ENCODE measurements at regions not wholly inside any gene's neighbourhood (a gene's known extent, or its start where the extent isn't known, plus 50 kb on each side); places are given as distances from the start of the nearest gene placed in this dataset.
"Not testable (repeated sequence)": the region's sequence is repeated elsewhere in the genome, so short reads cannot be mapped to it uniquely, and the experiment has no call there.

DNA sequence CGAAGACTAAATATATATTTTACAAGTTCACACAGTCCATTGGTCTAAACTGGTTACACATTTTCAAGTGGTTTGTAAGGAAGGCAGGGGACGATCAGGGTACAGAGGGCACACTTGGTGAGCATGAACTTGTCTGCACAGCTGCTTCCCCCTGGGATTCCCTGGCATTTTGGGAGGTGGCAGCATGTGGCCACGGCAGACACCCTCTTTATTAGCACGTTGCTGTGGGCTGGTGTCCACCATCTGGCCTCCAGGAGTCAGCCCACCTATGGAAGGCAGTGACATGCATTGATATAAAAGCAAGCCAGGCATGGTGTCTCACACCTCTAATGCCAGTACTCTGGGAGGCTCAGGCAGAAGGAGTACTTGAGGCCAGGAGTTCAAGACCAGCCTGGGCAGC, 350.2 kb downstream of the TYW1 start:
- H3K27ac ChIP-seq: no peak overlapping the region
- no peaks in the 10 kb centered on the region for H3K9me3 ChIP-seq
- 70 to 88% methylated on average over 4 of the region's 4 CpGs for WGBS, 2 donors
- TF ChIP-seq, protein P1, sequence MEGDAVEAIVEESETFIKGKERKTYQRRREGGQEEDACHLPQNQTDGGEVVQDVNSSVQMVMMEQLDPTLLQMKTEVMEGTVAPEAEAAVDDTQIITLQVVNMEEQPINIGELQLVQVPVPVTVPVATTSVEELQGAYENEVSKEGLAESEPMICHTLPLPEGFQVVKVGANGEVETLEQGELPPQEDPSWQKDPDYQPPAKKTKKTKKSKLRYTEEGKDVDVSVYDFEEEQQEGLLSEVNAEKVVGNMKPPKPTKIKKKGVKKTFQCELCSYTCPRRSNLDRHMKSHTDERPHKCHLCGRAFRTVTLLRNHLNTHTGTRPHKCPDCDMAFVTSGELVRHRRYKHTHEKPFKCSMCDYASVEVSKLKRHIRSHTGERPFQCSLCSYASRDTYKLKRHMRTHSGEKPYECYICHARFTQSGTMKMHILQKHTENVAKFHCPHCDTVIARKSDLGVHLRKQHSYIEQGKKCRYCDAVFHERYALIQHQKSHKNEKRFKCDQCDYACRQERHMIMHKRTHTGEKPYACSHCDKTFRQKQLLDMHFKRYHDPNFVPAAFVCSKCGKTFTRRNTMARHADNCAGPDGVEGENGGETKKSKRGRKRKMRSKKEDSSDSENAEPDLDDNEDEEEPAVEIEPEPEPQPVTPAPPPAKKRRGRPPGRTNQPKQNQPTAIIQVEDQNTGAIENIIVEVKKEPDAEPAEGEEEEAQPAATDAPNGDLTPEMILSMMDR (IDR thresholded peaks at IDR 0.05): no peak
- DNase-seq (no peak), ATAC-seq (no peak), FAIRE-seq (no peak)
- no peak overlapping the region for H3K4me3 ChIP-seq
- H3K27me3 ChIP-seq: no peaks in the 10 kb centered on the region
- H3K4me1 ChIP-seq: no peaks in the 10 kb centered on the region
- intact Hi-C loops (cut with DNase I): no loop called here
- no peaks in the 10 kb centered on the region for H3K36me3 ChIP-seq

- intact Hi-C loops (cut with DNase I): no loop called here
- Histone ChIP-seq H3K4me3 (no peak overlapping the region), H3K9me3 (no peaks in the 10 kb centered on the region), H3K27me3 (no peaks in the 10 kb centered on the region), H3K4me1 (no peaks in the 10 kb centered on the region), H3K27ac (no peak overlapping the region), H3K36me3 (no peaks in the 10 kb centered on the region)
- ATAC-seq: no peak
- DNase-seq: no peak
- TF ChIP-seq, protein P1 (IDR thresholded peaks at IDR 0.05): no peak
- 89 to 93% methylated on average over 7 of the region's 7 CpGs for WGBS, 2 donors
- FAIRE-seq: no peak
Observed at GRCh38 chr7:67348171-67348570, 351.5 kb downstream of the TYW1 start.

GRCh38 chr7:67357653-67358052, 361.0 kb downstream of the TYW1 start:
- FAIRE-seq: not testable (repeated sequence)

DNA sequence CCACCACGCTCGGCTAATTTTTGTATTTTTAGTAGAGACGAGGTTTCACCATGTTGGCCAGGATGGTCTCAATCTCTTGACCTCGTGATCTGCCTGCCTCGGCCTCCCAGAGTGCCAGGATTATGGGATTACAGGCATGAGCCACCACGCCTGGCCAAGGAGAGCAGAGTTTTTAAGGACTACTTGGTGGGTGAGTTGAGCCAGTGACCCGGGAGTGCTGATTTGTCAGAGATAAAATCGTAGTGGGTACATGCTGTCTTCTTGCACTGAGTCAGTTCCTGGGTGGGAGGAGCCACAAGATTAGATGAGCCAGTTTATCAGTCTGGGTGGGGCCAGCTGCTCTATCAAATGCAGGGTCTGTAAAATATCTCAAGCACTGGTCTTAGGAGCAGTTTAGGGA, 361.7 kb downstream of the TYW1 start:
- 87 to 92% methylated on average over 8 of the region's 8 CpGs for WGBS, 2 donors
- H3K4me1 ChIP-seq; H3K27ac ChIP-seq; H3K27me3 ChIP-seq; H3K9me3 ChIP-seq; intact Hi-C loops (cut with DNase I); DNase-seq; FAIRE-seq; H3K4me3 ChIP-seq; H3K36me3 ChIP-seq; ATAC-seq: not testable (repeated sequence)

More at GRCh38 chr7:67357653-67358052, 361.0 kb downstream of the TYW1 start:
- H3K27ac ChIP-seq; H3K36me3 ChIP-seq; intact Hi-C loops (cut with DNase I); H3K9me3 ChIP-seq; H3K4me3 ChIP-seq; ATAC-seq; H3K4me1 ChIP-seq; DNase-seq; H3K27me3 ChIP-seq: not testable (repeated sequence)
- whole genome bisulfite sequencing, 2 donors: 93 to 94% methylated on average over 3 of the region's 3 CpGs

- H3K9me3 ChIP-seq; intact Hi-C loops (cut with DNase I); H3K27ac ChIP-seq; ATAC-seq; FAIRE-seq; H3K36me3 ChIP-seq; H3K4me1 ChIP-seq; H3K4me3 ChIP-seq; DNase-seq; H3K27me3 ChIP-seq: not testable (repeated sequence)
- 79 to 99% methylated on average over 3 of the region's 3 CpGs for WGBS, 2 donors
Observed at GRCh38 chr7:67358738-67359137, 362.1 kb downstream of the TYW1 start.

- FAIRE-seq (no peak), ATAC-seq (no peak), DNase-seq (no peak)
- TF ChIP-seq, protein P1 (IDR thresholded peaks at IDR 0.05): no peak
- Histone ChIP-seq H3K27ac (no peak overlapping the region), H3K4me1 (no peaks in the 10 kb centered on the region), H3K27me3 (no peaks in the 10 kb centered on the region), H3K9me3 (no peaks in the 10 kb centered on the region), H3K36me3 (no peaks in the 10 kb centered on the region), H3K4me3 (no peak overlapping the region)
- 12 to 19% methylated on average over 3 of the region's 3 CpGs for WGBS, 2 donors
- intact Hi-C loops (cut with DNase I): no loop called here
Observed at GRCh38 chr7:67359900-67360299, 363.3 kb downstream of the TYW1 start.

GRCh38 chr7:67361150-67361549, 364.5 kb downstream of the TYW1 start:
- DNase-seq: no peak
- FAIRE-seq: no peak
- no peak for ATAC-seq
- H3K9me3 ChIP-seq: no peaks in the 10 kb centered on the region
- H3K4me1 ChIP-seq: no peaks in the 10 kb centered on the region
- no peaks in the 10 kb centered on the region for H3K27me3 ChIP-seq
- no peak overlapping the region for H3K27ac ChIP-seq
- WGBS, 2 donors: 85 to 89% methylated on average over 4 of the region's 4 CpGs
- no peak overlapping the region for H3K4me3 ChIP-seq
- intact Hi-C loops (cut with DNase I): no loop called here
- TF ChIP-seq, protein P1 (IDR thresholded peaks at IDR 0.05): no peak
- H3K36me3 ChIP-seq: no peaks in the 10 kb centered on the region

Data from pancreas (tissue), 10 donors.